ENCODE measurements at regions not wholly inside any gene's neighbourhood (a gene's known extent, or its start where the extent isn't known, plus 50 kb on each side); places are given as distances from the start of the nearest gene placed in this dataset.

- no peaks in the 10 kb centered on the region for H3K27me3 ChIP-seq (ENCODE audit: control insufficient read depth in 2 of 2, insufficient read depth in 2 of 2, low read length in 2 of 2)
- intact Hi-C loops (cut with micrococcal nuclease), result no loop called here
- no peaks in the 10 kb centered on the region for H3K9me3 ChIP-seq (ENCODE audit: control insufficient read depth in 2 of 3, low read length in 3 of 3)
- no peaks in the 10 kb centered on the region for H3K36me3 Mint-ChIP-seq
- H3K4me3 ChIP-seq (ENCODE audit: low read length), result no peak overlapping the region
- H3K4me1 Mint-ChIP-seq, result no peaks in the 10 kb centered on the region
- peaks cover 0 to 9% (median 0%) of the 10 kb centered on the region in 11 donors for H3K9me3 Mint-ChIP-seq
- no peaks in the 10 kb centered on the region for H3K27me3 Mint-ChIP-seq
- no peak overlapping the region for H3K27ac ChIP-seq (ENCODE audit: low read depth, low read length)
- no peaks in the 10 kb centered on the region for H3K4me1 ChIP-seq (ENCODE audit: control insufficient read depth in 2 of 2, insufficient read depth in 2 of 2, low read length in 2 of 2)
- no peak for DNase-seq
- H3K36me3 ChIP-seq (ENCODE audit: control insufficient read depth in 2 of 3, insufficient read depth in 3 of 3, low read length in 3 of 3), result no peaks in the 10 kb centered on the region
- no peak overlapping the region for H3K4me3 Mint-ChIP-seq
- ATAC-seq, result no peak
- POLR2A ChIA-PET, result no interaction called here
- CTCF ChIA-PET, result no interaction called here
- no peak overlapping the region for H3K27ac Mint-ChIP-seq
Observed at GRCh38 chr1:73033640-73034039, 751.3 kb upstream of the NEGR1 start.

- DNase-seq (no peak), ATAC-seq (no peak)
- ChIA-PET CTCF (no interaction called here), POLR2A (no interaction called here)
- Histone ChIP-seq H3K36me3 (ENCODE audit: control insufficient read depth in 2 of 3, insufficient read depth in 3 of 3, low read length in 3 of 3) (no peaks in the 10 kb centered on the region), H3K9me3 (ENCODE audit: control insufficient read depth in 2 of 3, low read length in 3 of 3) (no peaks in the 10 kb centered on the region), H3K27me3 (ENCODE audit: control insufficient read depth in 2 of 2, insufficient read depth in 2 of 2, low read length in 2 of 2) (no peaks in the 10 kb centered on the region), H3K4me1 (ENCODE audit: control insufficient read depth in 2 of 2, insufficient read depth in 2 of 2, low read length in 2 of 2) (no peaks in the 10 kb centered on the region), H3K27ac (ENCODE audit: low read depth, low read length) (no peak overlapping the region), H3K4me3 (ENCODE audit: low read length) (no peak overlapping the region)
- Mint-ChIP-seq H3K27me3 (no peaks in the 10 kb centered on the region), H3K36me3 (no peaks in the 10 kb centered on the region), H3K4me1 (no peaks in the 10 kb centered on the region), H3K4me3 (no peak overlapping the region), H3K27ac (no peak overlapping the region), H3K9me3 (peaks cover 0 to 8% (median 0%) of the 10 kb centered on the region in 11 donors)
- intact Hi-C loops (cut with micrococcal nuclease), result no loop called here
Observed at GRCh38 chr1:73029571-73029970, 747.2 kb upstream of the NEGR1 start.

- no peaks in the 10 kb centered on the region for H3K4me1 Mint-ChIP-seq
Observed at GRCh38 chr1:73026114-73026513, 743.8 kb upstream of the NEGR1 start.

GRCh38 chr1:73009938-73010337 is 727.6 kb upstream of the NEGR1 start:
- Mint-ChIP-seq H3K4me1 (peaks cover 0 to 1% (median 0%) of the 10 kb centered on the region in 7 donors), H3K4me3 (no peak overlapping the region), H3K36me3 (no peaks in the 10 kb centered on the region), H3K27me3 (no peaks in the 10 kb centered on the region), H3K27ac (no peak overlapping the region), H3K9me3 (peaks cover 0 to 13% (median 3%) of the 10 kb centered on the region in 11 donors)
- POLR2A ChIA-PET, result no interaction called here
- Histone ChIP-seq H3K27me3 (ENCODE audit: control insufficient read depth in 2 of 2, insufficient read depth in 2 of 2, low read length in 2 of 2) (no peaks in the 10 kb centered on the region), H3K4me3 (ENCODE audit: low read length) (no peak overlapping the region), H3K27ac (ENCODE audit: low read depth, low read length) (no peak overlapping the region), H3K4me1 (ENCODE audit: control insufficient read depth in 2 of 2, insufficient read depth in 2 of 2, low read length in 2 of 2) (no peaks in the 10 kb centered on the region), H3K9me3 (ENCODE audit: control insufficient read depth in 2 of 3, low read length in 3 of 3) (no peaks in the 10 kb centered on the region), H3K36me3 (ENCODE audit: control insufficient read depth in 2 of 3, insufficient read depth in 3 of 3, low read length in 3 of 3) (no peaks in the 10 kb centered on the region)
- DNase-seq (no peak), ATAC-seq (no peak)
- intact Hi-C loops (cut with micrococcal nuclease), result loop anchor here in 1 of 2 donors (10.0 kb wide), 1 partner anchor 65 kb away; no protein-coding TSS in a partner anchor
- CTCF ChIA-PET, result no interaction called here

More at GRCh38 chr1:73026114-73026513, 743.8 kb upstream of the NEGR1 start:
- Mint-ChIP-seq H3K36me3 (no peaks in the 10 kb centered on the region), H3K27me3 (no peaks in the 10 kb centered on the region), H3K9me3 (peaks cover 0 to 10% (median 0%) of the 10 kb centered on the region in 11 donors), H3K27ac (no peak overlapping the region), H3K4me3 (no peak overlapping the region)
- no peak overlapping the region for H3K4me3 ChIP-seq (ENCODE audit: low read length)
- no peaks in the 10 kb centered on the region for H3K4me1 ChIP-seq (ENCODE audit: control insufficient read depth in 2 of 2, insufficient read depth in 2 of 2, low read length in 2 of 2)
- intact Hi-C loops (cut with micrococcal nuclease), result no loop called here
- ATAC-seq (no peak), DNase-seq (no peak)
- no peaks in the 10 kb centered on the region for H3K27me3 ChIP-seq (ENCODE audit: control insufficient read depth in 2 of 2, insufficient read depth in 2 of 2, low read length in 2 of 2)
- ChIA-PET POLR2A (no interaction called here), CTCF (no interaction called here)
- H3K36me3 ChIP-seq (ENCODE audit: control insufficient read depth in 2 of 3, insufficient read depth in 3 of 3, low read length in 3 of 3), result no peaks in the 10 kb centered on the region
- no peaks in the 10 kb centered on the region for H3K9me3 ChIP-seq (ENCODE audit: control insufficient read depth in 2 of 3, low read length in 3 of 3)
- H3K27ac ChIP-seq (ENCODE audit: low read depth, low read length), result no peak overlapping the region

GRCh38 chr1:73009311-73009710 is 727.0 kb upstream of the NEGR1 start:
- H3K4me1 ChIP-seq (ENCODE audit: control insufficient read depth in 2 of 2, insufficient read depth in 2 of 2, low read length in 2 of 2), result no peaks in the 10 kb centered on the region
- DNase-seq, result no peak
- no peak overlapping the region for H3K27ac ChIP-seq (ENCODE audit: low read depth, low read length)
- intact Hi-C loops (cut with micrococcal nuclease), result loop anchor here in 1 of 2 donors (10.0 kb wide), 1 partner anchor 65 kb away; no protein-coding TSS in a partner anchor
- Mint-ChIP-seq H3K4me3 (no peak overlapping the region), H3K36me3 (no peaks in the 10 kb centered on the region), H3K27me3 (no peaks in the 10 kb centered on the region), H3K4me1 (peaks cover 0 to 1% (median 0%) of the 10 kb centered on the region in 7 donors), H3K9me3 (peaks cover 0 to 12% (median 3%) of the 10 kb centered on the region in 11 donors), H3K27ac (no peak overlapping the region)
- no peaks in the 10 kb centered on the region for H3K36me3 ChIP-seq (ENCODE audit: control insufficient read depth in 2 of 3, insufficient read depth in 3 of 3, low read length in 3 of 3)
- ChIA-PET CTCF (no interaction called here), POLR2A (no interaction called here)
- H3K4me3 ChIP-seq (ENCODE audit: low read length), result no peak overlapping the region
- no peaks in the 10 kb centered on the region for H3K9me3 ChIP-seq (ENCODE audit: control insufficient read depth in 2 of 3, low read length in 3 of 3)
- no peaks in the 10 kb centered on the region for H3K27me3 ChIP-seq (ENCODE audit: control insufficient read depth in 2 of 2, insufficient read depth in 2 of 2, low read length in 2 of 2)
- ATAC-seq, result no peak

- intact Hi-C loops (cut with micrococcal nuclease), result no loop called here
- H3K27ac Mint-ChIP-seq, result no peak overlapping the region
- ChIA-PET CTCF (no interaction called here), POLR2A (no interaction called here)
- H3K27ac ChIP-seq (ENCODE audit: low read depth, low read length), result no peak overlapping the region
- DNase-seq, result no peak
- no peaks in the 10 kb centered on the region for H3K4me1 Mint-ChIP-seq
- no peaks in the 10 kb centered on the region for H3K4me1 ChIP-seq (ENCODE audit: control insufficient read depth in 2 of 2, insufficient read depth in 2 of 2, low read length in 2 of 2)
- H3K36me3 Mint-ChIP-seq, result no peaks in the 10 kb centered on the region
- H3K27me3 ChIP-seq (ENCODE audit: control insufficient read depth in 2 of 2, insufficient read depth in 2 of 2, low read length in 2 of 2), result no peaks in the 10 kb centered on the region
- H3K4me3 Mint-ChIP-seq, result no peak overlapping the region
- no peaks in the 10 kb centered on the region for H3K9me3 ChIP-seq (ENCODE audit: control insufficient read depth in 2 of 3, low read length in 3 of 3)
- H3K4me3 ChIP-seq (ENCODE audit: low read length), result no peak overlapping the region
- H3K27me3 Mint-ChIP-seq, result no peaks in the 10 kb centered on the region
- ATAC-seq, result no peak
- H3K9me3 Mint-ChIP-seq, result peaks cover 0 to 10% (median 3%) of the 10 kb centered on the region in 11 donors
- H3K36me3 ChIP-seq (ENCODE audit: control insufficient read depth in 2 of 3, insufficient read depth in 3 of 3, low read length in 3 of 3), result no peaks in the 10 kb centered on the region
Observed at GRCh38 chr1:72997624-72998023, 715.3 kb upstream of the NEGR1 start.

GRCh38 chr1:72997041-72997440 is 714.7 kb upstream of the NEGR1 start:
- Histone ChIP-seq H3K4me3 (ENCODE audit: low read length) (no peak overlapping the region), H3K9me3 (ENCODE audit: control insufficient read depth in 2 of 3, low read length in 3 of 3) (no peaks in the 10 kb centered on the region), H3K36me3 (ENCODE audit: control insufficient read depth in 2 of 3, insufficient read depth in 3 of 3, low read length in 3 of 3) (no peaks in the 10 kb centered on the region), H3K27me3 (ENCODE audit: control insufficient read depth in 2 of 2, insufficient read depth in 2 of 2, low read length in 2 of 2) (no peaks in the 10 kb centered on the region), H3K4me1 (ENCODE audit: control insufficient read depth in 2 of 2, insufficient read depth in 2 of 2, low read length in 2 of 2) (no peaks in the 10 kb centered on the region), H3K27ac (ENCODE audit: low read depth, low read length) (no peak overlapping the region)
- no peaks in the 10 kb centered on the region for H3K36me3 Mint-ChIP-seq
- ChIA-PET POLR2A (no interaction called here), CTCF (no interaction called here)
- no peak overlapping the region for H3K4me3 Mint-ChIP-seq
- peaks cover 0 to 10% (median 3%) of the 10 kb centered on the region in 11 donors for H3K9me3 Mint-ChIP-seq
- no peak overlapping the region for H3K27ac Mint-ChIP-seq
- no peaks in the 10 kb centered on the region for H3K4me1 Mint-ChIP-seq
- intact Hi-C loops (cut with micrococcal nuclease), result no loop called here
- ATAC-seq (no peak), DNase-seq (no peak)
- no peaks in the 10 kb centered on the region for H3K27me3 Mint-ChIP-seq
